ENCODE measurements at regions not wholly inside any gene's neighbourhood (a gene's known extent, or its start where the extent isn't known, plus 50 kb on each side); places are given as distances from the start of the nearest gene placed in this dataset.

- Histone ChIP-seq H3F3A (ENCODE audit: low read depth) (no peaks in the 10 kb centered on the region), H3K4me1 (ENCODE audit: insufficient read depth, low read length, poor library complexity, severe bottlenecking) (no peaks in the 10 kb centered on the region), H3K79me2 (ENCODE audit: insufficient read depth, low read length) (no peaks in the 10 kb centered on the region), H3K4me3 (ENCODE audit: low read length, poor library complexity, severe bottlenecking) (no peak overlapping the region), H4K20me1 (ENCODE audit: insufficient read depth, low read length, poor library complexity, severe bottlenecking) (no peaks in the 10 kb centered on the region), H3K9ac (ENCODE audit: low read depth, low read length, poor library complexity, severe bottlenecking) (no peak overlapping the region), H3K9me2 (replicated peaks; ENCODE audit: low read depth, low read length) (no peaks in the 10 kb centered on the region), H3K27me3 (ENCODE audit: insufficient read depth, low read length, poor library complexity, severe bottlenecking) (no peaks in the 10 kb centered on the region), H3K4me2 (ENCODE audit: low read depth, low read length, poor library complexity, severe bottlenecking) (no peak overlapping the region), H3K9me3 (ENCODE audit: insufficient read depth, low read depth, low read length) (no peaks in the 10 kb centered on the region), H2AFZ (ENCODE audit: low read length) (no peak overlapping the region), H3K36me3 (ENCODE audit: insufficient read depth, low read length) (no peaks in the 10 kb centered on the region)
- TF ChIP-seq EZH2phosphoT487 (IDR thresholded peaks at IDR 0.05; ENCODE audit: borderline replicate concordance) (no peak), CTCF (conservative IDR thresholded peaks at IDR 0.05; ENCODE audit: low read length) (no peak)
Observed at GRCh38 chr3:165283328-165283727, 87.1 kb upstream of the SLITRK3 start.

GRCh38 chr3:165279471-165279870 is 83.3 kb upstream of the SLITRK3 start:
- H3K9me3 ChIP-seq (ENCODE audit: insufficient read depth, low read depth, low read length) = no peaks in the 10 kb centered on the region
- no peaks in the 10 kb centered on the region for H3K79me2 ChIP-seq (ENCODE audit: insufficient read depth, low read length)
- H3F3A ChIP-seq (ENCODE audit: low read depth) = no peaks in the 10 kb centered on the region
- H3K9me2 ChIP-seq (replicated peaks; ENCODE audit: low read depth, low read length) = no peaks in the 10 kb centered on the region
- H2AFZ ChIP-seq (ENCODE audit: low read length) = no peak overlapping the region
- TF ChIP-seq EZH2phosphoT487 (IDR thresholded peaks at IDR 0.05; ENCODE audit: borderline replicate concordance) (no peak), CTCF (conservative IDR thresholded peaks at IDR 0.05; ENCODE audit: low read length) (no peak)
- no peak overlapping the region for H3K9ac ChIP-seq (ENCODE audit: low read depth, low read length, poor library complexity, severe bottlenecking)
- no peaks in the 10 kb centered on the region for H3K4me1 ChIP-seq (ENCODE audit: insufficient read depth, low read length, poor library complexity, severe bottlenecking)
- no peaks in the 10 kb centered on the region for H4K20me1 ChIP-seq (ENCODE audit: insufficient read depth, low read length, poor library complexity, severe bottlenecking)
- H3K27me3 ChIP-seq (ENCODE audit: insufficient read depth, low read length, poor library complexity, severe bottlenecking) = no peaks in the 10 kb centered on the region
- H3K4me2 ChIP-seq (ENCODE audit: low read depth, low read length, poor library complexity, severe bottlenecking) = no peak overlapping the region
- H3K36me3 ChIP-seq (ENCODE audit: insufficient read depth, low read length) = no peaks in the 10 kb centered on the region
- H3K4me3 ChIP-seq (ENCODE audit: low read length, poor library complexity, severe bottlenecking) = no peak overlapping the region

GRCh38 chr3:165273411-165273810 is 77.2 kb upstream of the SLITRK3 start:
- no peak overlapping the region for H2AFZ ChIP-seq (ENCODE audit: low read length)

More at GRCh38 chr3:165273411-165273810, 77.2 kb upstream of the SLITRK3 start:
- Histone ChIP-seq H3K79me2 (ENCODE audit: insufficient read depth, low read length) (no peaks in the 10 kb centered on the region), H3K9me3 (ENCODE audit: insufficient read depth, low read depth, low read length) (no peaks in the 10 kb centered on the region), H3K4me3 (ENCODE audit: low read length, poor library complexity, severe bottlenecking) (no peak overlapping the region), H3K4me1 (ENCODE audit: insufficient read depth, low read length, poor library complexity, severe bottlenecking) (no peaks in the 10 kb centered on the region), H3K27me3 (ENCODE audit: insufficient read depth, low read length, poor library complexity, severe bottlenecking) (no peaks in the 10 kb centered on the region), H3K36me3 (ENCODE audit: insufficient read depth, low read length) (no peaks in the 10 kb centered on the region), H3F3A (ENCODE audit: low read depth) (no peaks in the 10 kb centered on the region), H3K9ac (ENCODE audit: low read depth, low read length, poor library complexity, severe bottlenecking) (no peak overlapping the region), H3K4me2 (ENCODE audit: low read depth, low read length, poor library complexity, severe bottlenecking) (no peak overlapping the region), H3K9me2 (replicated peaks; ENCODE audit: low read depth, low read length) (no peaks in the 10 kb centered on the region), H4K20me1 (ENCODE audit: insufficient read depth, low read length, poor library complexity, severe bottlenecking) (no peaks in the 10 kb centered on the region)
- TF ChIP-seq EZH2phosphoT487 (IDR thresholded peaks at IDR 0.05; ENCODE audit: borderline replicate concordance) (no peak), CTCF (conservative IDR thresholded peaks at IDR 0.05; ENCODE audit: low read length) (no peak)
